ENCODE measurements at regions not wholly inside any gene's neighbourhood (a gene's known extent, or its start where the extent isn't known, plus 50 kb on each side); places are given as distances from the start of the nearest gene placed in this dataset.
"Not testable (repeated sequence)": the region's sequence is repeated elsewhere in the genome, so short reads cannot be mapped to it uniquely, and the experiment has no call there.

GRCh38 chr9:97179616-97180015, 127.8 kb upstream of the CCDC180 start:
- no peak for DNase-seq (ENCODE audit: low read depth in 2 of 2)

GRCh38 chr9:97176206-97176605, 131.3 kb upstream of the CCDC180 start:
- no peak for DNase-seq (ENCODE audit: low read depth in 2 of 2)

- DNase-seq (ENCODE audit: low read depth in 2 of 2) = not testable (repeated sequence)
Observed at GRCh38 chr9:97168174-97168573, 129.2 kb upstream of the CTSV start.

- DNase-seq (ENCODE audit: low read depth in 2 of 2) = not testable (repeated sequence)
Observed at GRCh38 chr9:97166496-97167138, 127.7 kb upstream of the CTSV start.

- no peak for DNase-seq (ENCODE audit: low read depth in 2 of 2)
Observed at GRCh38 chr9:97160255-97160654, 121.3 kb upstream of the CTSV start.

GRCh38 chr9:97158722-97159121, 119.8 kb upstream of the CTSV start:
- not testable (repeated sequence) for DNase-seq (ENCODE audit: low read depth in 2 of 2)

GRCh38 chr9:97155441-97155840, 116.5 kb upstream of the CTSV start:
- DNase-seq (ENCODE audit: low read depth in 2 of 2) = not testable (repeated sequence)

- no peak for DNase-seq (ENCODE audit: low read depth in 2 of 2)
Observed at GRCh38 chr9:97153967-97154366, 115.0 kb upstream of the CTSV start.

GRCh38 chr9:97153160-97153559, 114.2 kb upstream of the CTSV start:
- not testable (repeated sequence) for DNase-seq (ENCODE audit: low read depth in 2 of 2)

GRCh38 chr9:97150471-97150870, 111.5 kb upstream of the CTSV start:
- not testable (repeated sequence) for DNase-seq (ENCODE audit: low read depth in 2 of 2)

- DNase-seq (ENCODE audit: low read depth in 2 of 2) = not testable (repeated sequence)
Observed at GRCh38 chr9:97148428-97148827, 109.5 kb upstream of the CTSV start.

- not testable (repeated sequence) for DNase-seq (ENCODE audit: low read depth in 2 of 2)
Observed at GRCh38 chr9:97145680-97146079, 106.7 kb upstream of the CTSV start.

- DNase-seq (ENCODE audit: low read depth in 2 of 2) = no peak
Observed at GRCh38 chr9:97140566-97140965, 101.6 kb upstream of the CTSV start.

GRCh38 chr9:97136421-97136820, 97.5 kb upstream of the CTSV start:
- no peak for DNase-seq (ENCODE audit: low read depth in 2 of 2)

GRCh38 chr9:97133966-97134365, 95.0 kb upstream of the CTSV start:
- not testable (repeated sequence) for DNase-seq (ENCODE audit: low read depth in 2 of 2)

GRCh38 chr9:97132865-97133264, 93.9 kb upstream of the CTSV start:
- no peak for DNase-seq (ENCODE audit: low read depth in 2 of 2)

GRCh38 chr9:97130864-97131263, 91.9 kb upstream of the CTSV start:
- not testable (repeated sequence) for DNase-seq (ENCODE audit: low read depth in 2 of 2)

GRCh38 chr9:97130387-97130786, 91.4 kb upstream of the CTSV start:
- DNase-seq (ENCODE audit: low read depth in 2 of 2) = not testable (repeated sequence)

- DNase-seq (ENCODE audit: low read depth in 2 of 2) = no peak
Observed at GRCh38 chr9:97128919-97129318, 90.0 kb upstream of the CTSV start.

GRCh38 chr9:97124256-97124655, 85.3 kb upstream of the CTSV start:
- DNase-seq (ENCODE audit: low read depth in 2 of 2) = no peak

- DNase-seq (ENCODE audit: low read depth in 2 of 2) = no peak
Observed at GRCh38 chr9:97110696-97111095, 71.8 kb upstream of the CTSV start.

- no peak for DNase-seq (ENCODE audit: low read depth in 2 of 2)
Observed at GRCh38 chr9:97109194-97109811, 70.4 kb upstream of the CTSV start.

GRCh38 chr9:97105220-97105619, 66.3 kb upstream of the CTSV start:
- not testable (repeated sequence) for DNase-seq (ENCODE audit: low read depth in 2 of 2)
